HG03469 (cell line): ENCODE measurements at regions not wholly inside any gene's neighbourhood (a gene's known extent, or its start where the extent isn't known, plus 50 kb on each side); places are given as distances from the start of the nearest gene placed in this dataset.
"Not testable (repeated sequence)": the region's sequence is repeated elsewhere in the genome, so short reads cannot be mapped to it uniquely, and the experiment has no call there.

Experiments used
- ATAC-seq: cut with Tn5 transposase; IDR thresholded peaks from one replicate; pipeline ENCODE4 v1.9.1; 2021; ENCODE audit warnings: mild to moderate bottlenecking, moderate library complexity, moderate number of reproducible peaks; ENCODE audit not compliant: unreplicated experiment

DNA sequence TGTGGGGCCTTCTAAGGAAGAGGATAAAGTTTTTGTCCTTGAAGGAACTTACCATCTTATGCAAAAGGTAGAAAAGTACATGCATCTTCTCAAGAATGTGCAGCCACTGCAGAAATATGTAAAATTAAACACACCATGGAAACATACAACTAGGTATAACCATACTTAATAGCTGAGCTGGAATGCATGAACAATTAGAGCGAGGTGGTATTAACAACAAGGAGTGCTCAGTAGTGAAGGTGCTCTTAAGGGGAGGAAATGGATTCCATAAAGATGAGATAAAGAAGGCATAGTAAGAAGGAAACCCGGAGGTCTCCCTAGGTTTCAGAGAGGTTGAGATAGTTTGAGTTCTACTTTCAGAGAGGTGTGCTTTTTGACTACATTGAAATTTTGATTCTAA, 415.9 kb downstream of the NDFIP2 start:
- no peak for ATAC-seq

DNA sequence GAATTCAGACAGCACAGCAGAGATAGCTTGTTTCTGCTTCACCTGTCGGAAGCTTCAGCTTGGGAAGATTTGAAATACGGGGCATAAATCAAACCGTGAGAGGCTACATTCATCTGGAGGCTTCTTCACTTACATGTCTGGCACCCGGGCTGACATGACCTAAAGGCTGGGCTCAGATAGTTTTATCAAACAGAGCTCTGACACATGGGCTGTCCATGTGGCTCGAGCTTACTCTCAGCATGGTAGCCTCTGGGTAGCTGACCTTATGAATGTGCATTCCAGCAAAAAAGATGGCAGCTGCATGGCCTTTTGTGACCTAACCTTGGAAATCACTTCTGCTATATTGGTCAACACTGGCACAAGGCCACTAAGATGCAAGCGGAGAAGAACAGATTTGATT, 414.5 kb downstream of the NDFIP2 start:
- ATAC-seq: no peak

DNA sequence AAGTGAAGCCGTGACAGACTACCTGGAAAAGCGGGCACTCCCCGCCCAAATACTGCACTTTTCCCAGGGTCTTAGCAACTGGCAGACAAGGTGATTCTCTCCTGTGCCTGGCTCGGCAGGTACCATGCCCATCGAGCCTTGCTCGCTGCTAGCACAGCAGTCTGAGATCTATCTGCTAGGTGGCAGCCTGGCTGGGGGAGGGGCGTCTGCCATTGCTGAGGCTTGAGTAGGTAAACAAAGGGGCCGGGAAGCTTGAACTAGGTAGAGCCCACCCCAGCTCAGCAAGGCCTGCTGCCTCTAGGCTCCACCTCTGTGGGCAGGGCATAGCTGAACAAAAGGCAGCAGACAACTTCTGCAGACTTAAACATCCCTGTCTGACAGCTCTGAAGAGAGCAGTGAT, 406.3 kb downstream of the NDFIP2 start:
- not testable (repeated sequence) for ATAC-seq

DNA sequence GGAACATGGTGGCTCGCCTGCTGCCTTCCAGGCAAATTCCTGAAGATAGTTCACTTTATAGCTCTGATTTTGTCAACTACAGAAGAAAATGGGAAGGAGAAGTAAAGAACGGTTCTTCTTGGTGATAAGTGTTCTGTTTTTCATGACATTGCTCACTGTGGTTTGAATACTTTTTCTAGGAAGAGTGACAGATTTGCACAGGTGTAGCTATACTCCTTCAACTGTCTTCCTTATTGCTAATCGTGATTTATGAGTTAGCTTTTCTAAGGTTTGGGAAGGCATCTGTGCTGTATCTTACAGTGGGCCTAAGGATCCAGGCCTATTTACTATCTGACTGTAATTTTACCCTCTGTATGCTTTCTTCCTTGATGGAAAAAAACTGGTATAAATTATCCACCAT, 405.6 kb downstream of the NDFIP2 start:
- no peak for ATAC-seq

DNA sequence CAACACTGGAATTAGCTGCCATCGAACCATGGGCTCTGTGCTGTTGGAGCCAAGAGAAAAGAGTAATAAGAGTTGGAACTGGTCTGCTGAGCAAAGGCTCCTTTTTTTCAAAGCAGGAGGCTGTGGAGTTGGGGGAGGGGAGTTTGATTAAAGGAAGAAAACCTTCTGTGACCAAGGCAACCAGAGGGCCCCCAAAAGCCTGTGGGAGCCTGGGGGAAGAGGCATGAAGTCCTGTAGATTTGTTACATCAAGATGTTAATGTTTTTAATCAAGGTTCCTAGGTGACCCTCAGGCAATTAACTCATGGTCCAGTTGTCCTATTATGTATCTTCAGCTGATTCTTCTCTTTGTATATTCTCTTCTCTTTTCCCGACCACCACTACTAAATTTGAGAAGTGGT, 403.9 kb downstream of the NDFIP2 start:
- no peak for ATAC-seq

GRCh38 chr13:79883216-79883615, 402.3 kb downstream of the NDFIP2 start:
- ATAC-seq: no peak

DNA sequence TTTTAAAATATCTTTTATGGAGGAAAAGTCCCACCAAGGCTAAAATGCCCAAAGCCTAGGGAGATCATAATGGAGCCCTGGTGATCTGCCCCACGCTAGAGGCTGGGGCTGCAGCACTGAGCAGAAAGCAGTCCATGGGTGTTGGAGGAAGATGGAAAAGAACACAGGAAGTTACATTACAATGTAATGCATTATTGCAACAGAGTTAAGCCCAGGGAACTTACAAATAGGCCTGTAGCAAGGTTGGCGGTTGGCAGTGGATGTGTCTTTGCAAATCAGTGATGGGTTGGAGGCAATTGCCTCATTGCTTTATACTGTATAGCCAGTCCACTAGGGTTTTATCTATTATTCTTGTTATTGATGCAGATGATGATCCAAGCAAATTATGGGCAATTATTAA, 399.9 kb downstream of the NDFIP2 start:
- no peak for ATAC-seq

DNA sequence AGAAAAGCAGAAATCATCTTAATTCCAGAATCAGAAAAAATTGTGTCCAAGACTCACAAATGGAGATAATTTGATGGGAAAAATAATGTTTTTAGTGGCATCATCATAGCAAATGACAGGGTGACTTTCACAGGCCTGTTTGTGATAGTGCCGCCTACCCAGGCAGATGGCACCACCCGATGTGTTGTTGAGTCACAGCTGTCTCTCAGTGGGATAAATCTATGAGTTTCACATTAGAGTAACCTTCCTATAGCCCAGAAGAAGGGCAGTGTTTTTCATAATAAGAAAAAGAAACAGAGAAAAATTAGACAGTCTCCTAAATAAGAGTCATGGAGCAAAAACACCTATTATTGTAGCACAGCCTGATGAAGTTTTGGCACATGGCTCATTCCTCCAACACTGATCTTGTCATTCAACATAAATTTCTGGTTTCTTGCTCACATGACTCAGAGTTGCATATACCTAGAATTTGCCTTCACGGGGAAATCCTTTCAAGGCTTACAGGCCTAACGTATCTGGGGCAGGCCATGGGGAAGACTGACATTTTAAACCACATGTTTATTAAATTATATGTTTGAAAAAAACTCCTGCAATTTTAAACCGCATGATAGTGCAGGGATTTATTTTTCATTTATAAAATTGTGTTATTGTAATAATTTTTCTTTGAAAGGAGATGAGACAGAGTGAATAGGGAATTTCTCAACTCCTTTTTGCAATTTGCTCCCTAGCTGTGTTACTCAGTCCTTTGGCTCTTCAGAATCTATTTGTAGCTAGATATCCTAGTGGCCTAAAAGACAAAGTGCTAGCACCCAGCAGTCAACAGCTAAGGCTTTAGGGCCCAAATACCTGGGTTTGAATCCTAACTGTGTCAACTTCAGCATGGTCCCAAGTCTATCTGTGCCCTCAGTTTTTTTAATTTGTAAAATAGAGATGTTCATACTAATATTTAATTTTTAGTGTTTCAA, 393.7 kb downstream of the NDFIP2 start:
- ATAC-seq: no peak

- ATAC-seq: no peak
Measured at GRCh38 chr13:79871594-79871993, 390.6 kb downstream of the NDFIP2 start.

DNA sequence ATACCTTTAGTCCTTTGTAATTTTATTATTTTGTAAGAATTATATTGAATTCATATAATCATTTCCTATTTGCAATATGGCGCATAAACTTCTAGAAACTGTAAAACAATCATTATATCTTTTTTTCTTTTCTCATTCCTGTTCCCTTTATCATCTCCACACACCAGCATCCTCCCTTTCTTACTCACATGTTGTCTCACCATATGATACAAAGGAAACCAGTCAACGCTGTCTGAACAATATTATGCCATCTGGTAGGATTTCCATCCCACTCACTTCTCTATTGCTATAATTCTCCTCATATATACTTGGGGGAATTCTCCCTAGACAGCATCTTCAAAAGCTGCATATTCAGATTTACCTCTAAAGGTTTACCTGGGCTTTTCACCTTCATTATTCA, 389.8 kb downstream of the NDFIP2 start:
- ATAC-seq: no peak

- no peak for ATAC-seq
Measured at GRCh38 chr13:79870123-79870522, 389.2 kb downstream of the NDFIP2 start.

DNA sequence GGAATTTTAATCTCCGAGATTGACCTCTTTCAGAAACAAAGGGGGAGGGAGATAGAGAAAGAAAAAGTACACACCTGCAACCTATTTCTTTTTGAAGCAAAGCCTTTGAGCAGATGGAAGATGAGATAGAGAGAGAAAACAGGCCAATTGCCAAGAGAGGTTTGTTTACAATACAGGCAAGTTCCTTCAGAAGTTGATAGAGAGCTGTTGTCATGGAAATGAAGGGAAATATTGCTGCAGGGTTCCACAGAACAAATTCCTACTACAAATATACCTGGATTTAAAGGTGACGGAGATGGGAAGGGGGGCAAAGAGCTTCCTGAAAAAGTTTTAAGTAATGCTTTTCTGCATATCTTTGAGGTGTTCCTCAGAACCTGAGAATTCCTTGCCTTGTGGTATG, 388.4 kb downstream of the NDFIP2 start:
- no peak for ATAC-seq

GRCh38 chr13:79867254-79867653, 386.3 kb downstream of the NDFIP2 start:
- no peak for ATAC-seq

DNA sequence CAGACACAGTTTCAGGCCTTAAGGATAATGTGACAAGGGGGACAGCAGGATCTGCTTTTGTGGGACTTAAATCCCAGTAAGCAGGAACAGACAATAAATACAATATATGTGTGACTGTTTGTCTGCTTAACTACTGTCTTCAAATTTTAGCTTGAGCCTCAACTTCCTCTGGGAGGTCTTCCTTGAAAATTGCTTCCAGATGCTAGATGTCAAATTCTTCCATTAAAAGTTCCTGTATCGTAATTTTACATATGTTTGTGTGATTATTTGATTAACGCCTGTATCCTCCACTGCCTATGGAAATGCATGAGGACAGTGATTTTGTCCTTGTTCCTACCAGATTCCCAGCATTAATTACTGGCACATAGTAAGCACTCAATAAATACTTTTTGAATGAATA, 385.5 kb downstream of the NDFIP2 start:
- no peak for ATAC-seq

GRCh38 chr13:79862515-79862914, 381.6 kb downstream of the NDFIP2 start:
- ATAC-seq: no peak

DNA sequence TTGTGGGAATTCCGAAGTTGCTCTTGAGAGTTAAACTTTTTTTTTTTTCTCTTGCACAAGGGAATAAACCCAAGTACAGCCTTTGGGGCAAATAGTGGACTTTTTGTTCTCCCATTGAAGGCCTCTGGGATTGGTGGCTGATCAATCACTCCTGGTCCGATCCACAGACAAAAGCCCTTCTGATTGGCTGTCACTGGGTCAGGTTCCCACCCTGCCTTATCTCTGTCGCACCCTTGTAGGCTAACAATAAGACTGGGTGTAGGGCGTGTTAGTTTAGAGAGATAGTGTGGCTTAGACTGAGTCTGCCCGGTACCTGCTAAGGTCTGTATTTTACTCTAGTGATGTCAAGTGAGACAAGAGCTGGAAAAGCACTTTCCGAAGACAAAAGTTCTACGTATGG, 380.8 kb downstream of the NDFIP2 start:
- no peak for ATAC-seq

DNA sequence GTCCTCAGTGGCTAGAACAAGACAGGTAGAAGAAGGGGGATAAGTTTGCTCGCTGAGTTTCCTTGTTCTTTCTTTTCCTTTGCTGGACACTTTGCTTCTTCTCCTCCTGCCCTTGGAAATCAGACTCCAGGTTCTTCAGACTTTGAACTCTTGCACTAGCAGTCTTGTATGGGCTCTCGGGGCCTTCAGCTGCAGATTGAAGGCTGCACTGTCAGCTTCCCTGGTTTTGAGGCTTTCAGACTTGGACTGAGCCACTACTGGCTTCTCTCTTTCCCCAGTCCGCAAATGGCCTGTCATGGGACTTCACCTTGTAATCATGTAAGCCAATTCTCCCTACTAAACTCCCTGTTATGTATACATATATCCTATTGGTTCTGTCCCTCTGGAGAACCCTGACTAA, 379.8 kb downstream of the NDFIP2 start:
- ATAC-seq: no peak

DNA sequence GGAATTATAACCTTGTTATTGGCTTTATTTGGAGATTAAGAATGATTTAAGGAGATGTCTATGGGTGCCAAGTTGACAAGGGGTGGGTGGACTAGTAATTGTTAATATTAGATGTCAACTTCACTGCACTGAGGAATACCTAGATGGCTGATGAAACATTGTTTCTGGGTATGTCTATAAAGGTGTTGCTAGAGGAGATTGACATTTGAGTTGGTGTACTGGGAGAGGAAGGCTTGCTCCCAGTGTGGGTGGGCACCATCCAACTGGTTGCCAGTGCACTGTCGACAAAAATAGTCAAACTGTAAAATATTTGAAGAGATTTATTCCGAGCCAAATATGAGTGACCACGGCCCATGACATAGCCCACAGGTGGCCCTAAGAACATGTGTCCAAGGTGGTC, 378.8 kb downstream of the NDFIP2 start:
- no peak for ATAC-seq

DNA sequence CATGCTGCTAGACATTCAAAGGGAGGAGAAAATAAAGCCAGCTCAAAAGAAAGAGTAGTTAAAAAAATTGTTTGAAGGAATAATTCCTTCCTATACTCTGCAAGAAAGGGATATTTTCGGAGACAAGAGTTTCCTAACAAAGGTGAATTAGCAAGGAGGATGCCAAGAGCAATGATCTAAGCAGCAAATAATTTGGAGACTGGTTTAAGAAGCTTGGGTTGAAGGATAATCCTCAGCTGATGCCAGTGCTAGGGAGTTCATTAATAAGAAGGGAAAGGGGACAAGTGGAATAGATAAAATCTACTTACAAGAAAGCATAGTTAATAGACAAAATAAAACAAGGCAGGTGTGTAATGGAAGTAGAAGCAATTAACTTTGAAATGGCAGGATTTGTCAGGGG, 372.3 kb downstream of the NDFIP2 start:
- no peak for ATAC-seq

- ATAC-seq: no peak
Measured at GRCh38 chr13:79851318-79851717, 370.4 kb downstream of the NDFIP2 start.

- no peak for ATAC-seq
Measured at GRCh38 chr13:79847882-79848592, 367.1 kb downstream of the NDFIP2 start.

DNA sequence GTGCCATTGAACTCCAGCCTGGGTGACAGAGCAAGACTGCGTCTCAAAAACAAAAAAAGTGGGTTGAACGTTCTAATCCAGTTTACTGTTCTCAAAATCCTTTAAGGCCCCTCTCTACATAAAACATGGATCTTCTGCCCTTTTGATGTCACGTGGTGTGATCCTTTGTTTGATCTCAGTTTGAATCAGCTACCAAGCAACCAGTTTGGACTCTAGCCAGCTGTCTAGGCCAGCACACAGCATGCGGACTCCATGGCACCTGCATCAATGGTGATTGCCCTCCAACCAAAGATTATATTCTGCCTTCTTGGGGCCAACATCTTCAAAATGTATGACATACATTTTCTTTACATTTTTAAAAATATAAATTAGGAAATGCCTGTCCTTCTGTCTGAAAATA, 365.4 kb downstream of the NDFIP2 start:
- ATAC-seq: no peak
